IMR-90 (cell line): ENCODE measurements at regions not wholly inside any gene's neighbourhood (a gene's known extent, or its start where the extent isn't known, plus 50 kb on each side); places are given as distances from the start of the nearest gene placed in this dataset.

ENCODE experiments used
- ATAC-seq: fragments of 200-7000 bp; cut with Tn5 transposase; 2 replicates; pipeline ENCODE4 v1.9.1; 2020; ENCODE audit warnings: low read depth, mild to moderate bottlenecking, moderate library complexity
- BruUV-seq: library from RNA; stranded (reverse); fragments of 400-500 nt; replicated peaks from 2 replicates; lab custom pipeline; 2021; lab: Mats Ljungman, UMichigan
- CTCF ChIA-PET: fragments of 300-600 bp; formaldehyde crosslinking; extraction: SDS; loops from one replicate; lab custom pipeline; 2021; ENCODE audit warnings: antibody characterized with exemption; lab: Yijun Ruan, JAX
- POLR2A ChIA-PET: fragments of 300-600 bp; sonication (Branson Sonifier 250); formaldehyde crosslinking; loops from one replicate; lab custom pipeline; 2022; ENCODE audit warnings: antibody characterized with exemption; ENCODE audit not compliant: unreplicated experiment; lab: Charles Lee
- DNase-seq: peaks from one replicate; pipeline ENCODE4 v3.0.0; 2013
- H2AFZ ChIP-seq: replicated peaks from 2 replicates; pipeline ENCODE3; 2013; ENCODE audit warnings: low read length, mild to moderate bottlenecking; ENCODE audit not compliant: poor library complexity
- H2AK5ac ChIP-seq: 2 replicates; pipeline ENCODE4 v1.6.1; 2013; ENCODE audit warnings: low read depth, low read length, inconsistent platforms
- H2AK9ac ChIP-seq: replicated peaks from 2 replicates; pipeline ENCODE3; 2013; ENCODE audit warnings: mild to moderate bottlenecking, low read depth, low read length, moderate library complexity; ENCODE audit not compliant: poor library complexity
- H2BK120ac ChIP-seq: 2 replicates; pipeline ENCODE4 v1.6.1; 2013; ENCODE audit warnings: low read depth, low read length, inconsistent platforms
- H2BK15ac ChIP-seq: 3 replicates; pipeline ENCODE4 v1.6.1; 2013; ENCODE audit warnings: low read depth, low read length, inconsistent platforms
- H2BK20ac ChIP-seq: 2 replicates; pipeline ENCODE4 v1.6.1; 2013; ENCODE audit warnings: low read depth, mild to moderate bottlenecking, inconsistent platforms, low read length, moderate library complexity
- H2BK5ac ChIP-seq: 2 replicates; pipeline ENCODE4 v1.6.1; 2013; ENCODE audit warnings: mild to moderate bottlenecking, low read depth, low read length, inconsistent platforms; ENCODE audit not compliant: poor library complexity, severe bottlenecking
- H3K14ac ChIP-seq: replicated peaks from 2 replicates; pipeline ENCODE4 v1.6.1; 2013; ENCODE audit warnings: low read depth, low read length, inconsistent platforms
- H3K18ac ChIP-seq: 2 replicates; pipeline ENCODE4 v1.6.1; 2013; ENCODE audit warnings: low read depth, low read length, control low read depth
- H3K23ac ChIP-seq: 2 replicates; pipeline ENCODE4 v1.6.1; 2013; ENCODE audit warnings: low read depth, low read length, inconsistent platforms
- H3K27ac ChIP-seq: 2 replicates; pipeline ENCODE4 v1.5.1; 2013; ENCODE audit warnings: mild to moderate bottlenecking, control low read depth, low read length; ENCODE audit not compliant: insufficient read depth
- H3K27me3 ChIP-seq: 2 replicates; pipeline ENCODE4 v1.6.1; 2013; ENCODE audit warnings: low read length; ENCODE audit not compliant: control insufficient read depth, insufficient read depth
- H3K36me3 ChIP-seq: 2 replicates; pipeline ENCODE4 v1.6.1; 2013; ENCODE audit warnings: low read length, mixed read lengths; ENCODE audit not compliant: control insufficient read depth, insufficient read depth
- H3K4ac ChIP-seq: 2 replicates; pipeline ENCODE4 v1.6.1; 2013; ENCODE audit warnings: low read depth, low read length, inconsistent platforms
- H3K4me1 ChIP-seq: 2 replicates; pipeline ENCODE4 v1.6.1; 2013; ENCODE audit warnings: low read length, mixed read lengths; ENCODE audit not compliant: control insufficient read depth, insufficient read depth
- H3K4me2 ChIP-seq: 2 replicates; pipeline ENCODE4 v1.6.1; 2013; ENCODE audit warnings: low read depth, mild to moderate bottlenecking, control low read depth, low read length, moderate library complexity
- H3K4me3 ChIP-seq: 2 replicates; pipeline ENCODE4 v1.5.1; 2013; ENCODE audit warnings: low read depth, mild to moderate bottlenecking, control low read depth, low read length, moderate library complexity; ENCODE audit not compliant: insufficient read depth
- H3K56ac ChIP-seq: 2 replicates; pipeline ENCODE4 v1.6.1; 2013; ENCODE audit warnings: low read length, inconsistent platforms; ENCODE audit not compliant: insufficient read depth; ENCODE audit errors: extremely low read depth
- H3K79me1 ChIP-seq, 2 experiments: 2 replicates each; pipeline ENCODE4 v1.6.1; 2013; ENCODE audit warnings: low read length in 2 of 2, inconsistent platforms in 1 of 2, low read depth in 1 of 2
- H3K9ac ChIP-seq: 2 replicates; pipeline ENCODE4 v1.6.1; 2013; ENCODE audit warnings: low read depth, low read length, control low read depth
- H3K9me1 ChIP-seq: 2 replicates; pipeline ENCODE4 v1.6.1; 2013; ENCODE audit warnings: low read length, inconsistent platforms; ENCODE audit not compliant: insufficient read depth
- H3K9me3 ChIP-seq: 2 replicates; pipeline ENCODE4 v1.6.1; 2013; ENCODE audit warnings: low read length; ENCODE audit not compliant: control insufficient read depth, insufficient read depth
- H4K20me1 ChIP-seq: 2 replicates; pipeline ENCODE4 v1.6.1; 2013; ENCODE audit warnings: low read length, inconsistent platforms; ENCODE audit not compliant: insufficient read depth
- H4K5ac ChIP-seq: 2 replicates; pipeline ENCODE4 v1.6.1; 2013; ENCODE audit warnings: mild to moderate bottlenecking, low read depth, low read length, control low read depth
- H4K8ac ChIP-seq, 2 experiments: 2 replicates each; pipeline ENCODE4 v1.6.1; 2013; ENCODE audit warnings: low read depth in 2 of 2, low read length in 2 of 2, control low read depth in 1 of 2, inconsistent platforms in 1 of 2
- H4K91ac ChIP-seq: 2 replicates; pipeline ENCODE4 v1.6.1; 2013; ENCODE audit warnings: low read depth, low read length, inconsistent platforms; ENCODE audit not compliant: insufficient read depth
- FOS ChIP-seq: fragments of 150-350 bp; IDR thresholded peaks from 2 replicates; pipeline ENCODE4 v1.6.1; 2016; ENCODE audit warnings: low read depth, low read length
- MAFK ChIP-seq: IDR thresholded peaks from 2 replicates; pipeline ENCODE4 v1.6.1; 2012; ENCODE audit warnings: low read depth, low read length, improper control_type of control experiment
- RAD21 ChIP-seq: IDR thresholded peaks from 2 replicates; pipeline ENCODE4 v1.6.1; 2012; ENCODE audit warnings: low read length, improper control_type of control experiment
- WGBS, 2 experiments: methylation state at CpG; one replicate each; pipeline versions ENCODE4 v1.1.5 to v1.1.7; 2013; ENCODE audit warnings: missing lambda C conversion rate in 2 of 2; ENCODE audit not compliant: insufficient read length in 1 of 2; ENCODE audit errors: extremely low coverage in 2 of 2; 5-methylcytosine and 5-hydroxymethylcytosine counted together
- dilution Hi-C: fragments of 300-500 bp; cut with HindIII; formaldehyde crosslinking; loops from one replicate; pipeline ENCODE4 v1.14.3; 2018; ENCODE audit warnings: low sequenced_read_pairs; ENCODE audit not compliant: unreplicated experiment
- in situ Hi-C: fragments of 300-500 bp; cut with MboI; formaldehyde crosslinking; loops from 3 replicates; pipeline ENCODE4 v1.14.3; 2019; ENCODE audit warnings: low sequenced_read_pairs, inconsistent platforms, mixed read lengths
- intact Hi-C: fragments of 100-400 bp; cut with micrococcal nuclease; formaldehyde crosslinking; loops from 2 replicates; pipeline ENCODE4 v1.10.0; 2022
- TF ChIP-seq, protein P1 (sequence below): fragments of 150-350 bp; IDR thresholded peaks from 2 replicates; pipeline ENCODE4 v1.6.1; 2017; ENCODE audit warnings: mild to moderate bottlenecking, antibody characterized with exemption, low read length, low read depth
- TF ChIP-seq, protein P2 (sequence below): fragments of 150-350 bp; IDR thresholded peaks from 2 replicates; pipeline ENCODE4 v1.6.1; 2016; ENCODE audit warnings: low read depth, mild to moderate bottlenecking, low read length, moderate library complexity, borderline replicate concordance

DNA sequence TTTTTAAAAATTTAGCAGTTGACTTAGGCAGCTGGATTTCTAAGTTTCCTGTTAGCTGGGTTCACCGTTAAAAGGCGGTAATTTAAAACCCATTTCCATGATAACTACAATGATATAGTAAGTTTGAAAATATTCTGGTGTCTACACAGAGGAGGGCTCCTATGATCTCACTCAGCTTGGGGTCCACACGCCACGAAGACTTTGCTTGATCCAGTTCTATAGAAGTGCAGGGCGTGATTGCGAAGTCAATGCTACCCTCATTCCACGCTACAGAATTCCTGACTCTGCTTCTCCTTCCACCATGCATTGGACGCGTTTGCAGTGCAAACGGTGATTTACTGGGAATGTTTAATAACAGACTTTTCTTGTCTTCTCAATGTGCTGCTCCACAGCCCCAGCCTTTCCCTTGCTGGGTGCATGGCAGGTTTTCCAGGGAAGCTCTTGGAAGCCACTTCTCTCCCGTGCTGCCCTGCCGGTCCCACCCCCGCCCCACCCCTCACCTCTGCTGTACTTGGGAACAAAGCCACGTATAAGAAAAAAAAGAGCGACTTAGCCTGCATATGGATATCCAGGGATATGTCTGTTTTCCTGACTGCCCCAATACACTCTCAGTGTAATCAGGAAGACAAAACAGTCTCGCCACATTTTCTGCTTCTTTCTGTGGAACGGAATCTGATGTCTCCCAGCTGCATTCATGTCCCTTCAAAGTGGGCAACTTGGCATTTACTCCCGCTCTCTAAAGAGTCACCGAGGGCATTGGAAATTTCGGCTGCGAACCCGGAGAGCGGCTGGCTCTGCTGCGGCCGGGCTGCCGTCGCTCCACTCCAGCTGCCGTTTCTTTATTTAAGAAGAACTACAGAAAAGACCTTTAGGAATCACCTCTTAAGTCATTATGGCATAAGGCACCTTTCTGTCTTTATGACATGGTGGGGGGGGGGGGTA lies 434.4 kb upstream of the MGMT start:
- no peak overlapping the region for H2BK15ac ChIP-seq
- no peaks in the 10 kb centered on the region for H3K79me1 ChIP-seq
- no peak overlapping the region for H2AFZ ChIP-seq
- no TSS peak for BruUV-seq
- no peak overlapping the region for H3K4ac ChIP-seq
- no peak overlapping the region for H3K4me3 ChIP-seq
- no peak overlapping the region for H2BK20ac ChIP-seq
- intact Hi-C loops = loop anchor here (5.0 kb wide), 2 partner anchors 250 to 290 kb away; no protein-coding TSS in a partner anchor
- ATAC-seq = no peak
- H3K23ac ChIP-seq = no peak overlapping the region
- H4K20me1 ChIP-seq = no peaks in the 10 kb centered on the region
- DNase-seq = no peak
- no peaks in the 10 kb centered on the region for H3K4me1 ChIP-seq
- H4K5ac ChIP-seq = no peak overlapping the region
- H3K9ac ChIP-seq = no peak overlapping the region
- 78% methylated on average over 9 of the region's 28 CpGs; no CpG with 5 or more reads in 1 of the 2 experiments for WGBS, 2 experiments
- no peak overlapping the region; the same call in 1 of the 2 replicates for H2AK5ac ChIP-seq
- TF ChIP-seq, protein P1, sequence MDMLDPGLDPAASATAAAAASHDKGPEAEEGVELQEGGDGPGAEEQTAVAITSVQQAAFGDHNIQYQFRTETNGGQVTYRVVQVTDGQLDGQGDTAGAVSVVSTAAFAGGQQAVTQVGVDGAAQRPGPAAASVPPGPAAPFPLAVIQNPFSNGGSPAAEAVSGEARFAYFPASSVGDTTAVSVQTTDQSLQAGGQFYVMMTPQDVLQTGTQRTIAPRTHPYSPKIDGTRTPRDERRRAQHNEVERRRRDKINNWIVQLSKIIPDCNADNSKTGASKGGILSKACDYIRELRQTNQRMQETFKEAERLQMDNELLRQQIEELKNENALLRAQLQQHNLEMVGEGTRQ = no peak
- no peak for TF ChIP-seq MAFK
- TF ChIP-seq FOS = no peak
- TF ChIP-seq, protein P2, sequence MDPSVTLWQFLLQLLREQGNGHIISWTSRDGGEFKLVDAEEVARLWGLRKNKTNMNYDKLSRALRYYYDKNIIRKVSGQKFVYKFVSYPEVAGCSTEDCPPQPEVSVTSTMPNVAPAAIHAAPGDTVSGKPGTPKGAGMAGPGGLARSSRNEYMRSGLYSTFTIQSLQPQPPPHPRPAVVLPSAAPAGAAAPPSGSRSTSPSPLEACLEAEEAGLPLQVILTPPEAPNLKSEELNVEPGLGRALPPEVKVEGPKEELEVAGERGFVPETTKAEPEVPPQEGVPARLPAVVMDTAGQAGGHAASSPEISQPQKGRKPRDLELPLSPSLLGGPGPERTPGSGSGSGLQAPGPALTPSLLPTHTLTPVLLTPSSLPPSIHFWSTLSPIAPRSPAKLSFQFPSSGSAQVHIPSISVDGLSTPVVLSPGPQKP = no peak
- TF ChIP-seq RAD21 = no peak
- CTCF ChIA-PET = no interaction called here
- H3K36me3 ChIP-seq = no peaks in the 10 kb centered on the region
- no peaks in the 10 kb centered on the region for H3K27me3 ChIP-seq
- dilution Hi-C loops = no loop called here
- H2BK5ac ChIP-seq = no peak overlapping the region
- POLR2A ChIA-PET = no interaction called here
- no peak overlapping the region for H2AK9ac ChIP-seq
- no peaks in the 10 kb centered on the region for H3K9me1 ChIP-seq
- H3K27ac ChIP-seq = no peak overlapping the region
- H3K9me3 ChIP-seq = peaks cover 1% of the 10 kb centered on the region
- H3K56ac ChIP-seq = no peak overlapping the region
- H4K8ac ChIP-seq = peak overlapping the region in 1 of 2 experiments; percentile 77; a peak in 1 of 4 replicates
- no peak overlapping the region; the same call in 1 of the 2 replicates for H3K18ac ChIP-seq
- H4K91ac ChIP-seq = peak overlapping the region; percentile 39; the same call in 1 of the 2 replicates
- in situ Hi-C loops = loop anchor here (10.0 kb wide), 1 partner anchor 942 kb away; no protein-coding TSS in a partner anchor
- no peak overlapping the region for H2BK120ac ChIP-seq
- H3K14ac ChIP-seq = no peak overlapping the region
- H3K4me2 ChIP-seq = no peak overlapping the region
